ENCODE measurements at regions not wholly inside any gene's neighbourhood (a gene's known extent, or its start where the extent isn't known, plus 50 kb on each side); places are given as distances from the start of the nearest gene placed in this dataset.

DNA sequence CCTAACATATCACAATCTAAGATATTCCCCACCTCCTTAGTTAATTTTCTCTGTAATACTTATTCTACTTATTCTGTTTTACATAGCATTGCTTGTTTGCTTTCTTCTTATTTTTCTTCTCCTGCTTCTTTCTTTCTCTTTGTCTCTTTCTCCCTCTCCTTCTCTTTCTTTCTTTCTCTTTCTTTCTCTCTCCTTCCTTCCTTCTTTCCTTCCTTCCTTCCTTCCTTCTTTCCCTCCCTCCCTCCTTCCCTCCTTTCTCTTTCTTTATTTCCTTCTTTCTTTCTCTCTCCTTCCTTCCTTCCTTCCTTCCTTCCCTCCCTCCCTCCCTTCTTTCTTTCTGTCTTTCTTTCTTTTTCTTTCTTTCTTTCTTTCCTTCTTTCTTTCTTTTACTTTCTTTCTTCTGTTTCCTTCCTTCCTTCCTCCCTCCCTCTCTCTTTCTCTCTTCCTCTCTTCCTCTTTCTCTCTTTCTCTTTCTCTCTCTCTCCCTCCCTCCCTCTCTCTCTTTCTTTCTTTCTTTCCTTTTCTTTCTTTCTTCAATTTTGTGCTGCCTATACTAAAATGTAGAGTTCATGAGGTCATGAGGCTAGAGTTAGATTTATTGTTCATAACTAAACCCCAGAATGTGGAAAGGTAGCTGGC is 445.4 kb downstream of the GATA3 start:
- Histone ChIP-seq H3K27me3 (ENCODE audit: control insufficient read depth, insufficient read depth, low read length) (peaks cover 8% of the 10 kb centered on the region), H3K4me1 (ENCODE audit: control insufficient read depth, insufficient read depth, low read length, poor library complexity, severe bottlenecking) (no peaks in the 10 kb centered on the region), H3K9me3 (ENCODE audit: control insufficient read depth in 2 of 2, low read length in 2 of 2) (no peaks in the 10 kb centered on the region), H3K4me3 (ENCODE audit: low read depth, low read length) (no peak overlapping the region), H3K36me3 (ENCODE audit: control insufficient read depth, insufficient read depth, low read length) (no peaks in the 10 kb centered on the region), H3K27ac (ENCODE audit: insufficient read depth, low read length, poor library complexity, severe bottlenecking) (no peak overlapping the region)
- DNase-seq: no peak
- no peaks in the 10 kb centered on the region for H3K36me3 Mint-ChIP-seq
- peaks cover 0 to 2% (median 0%) of the 10 kb centered on the region in 4 donors for H3K4me1 Mint-ChIP-seq
- no peak overlapping the region for H3K4me3 Mint-ChIP-seq
- H3K27ac Mint-ChIP-seq: no peak overlapping the region
- H3K9me3 Mint-ChIP-seq: no peaks in the 10 kb centered on the region
- no peak for ATAC-seq (ENCODE audit: low read depth in 2 of 2)
- peaks cover 29% of the 10 kb centered on the region for H3K27me3 Mint-ChIP-seq

DNA sequence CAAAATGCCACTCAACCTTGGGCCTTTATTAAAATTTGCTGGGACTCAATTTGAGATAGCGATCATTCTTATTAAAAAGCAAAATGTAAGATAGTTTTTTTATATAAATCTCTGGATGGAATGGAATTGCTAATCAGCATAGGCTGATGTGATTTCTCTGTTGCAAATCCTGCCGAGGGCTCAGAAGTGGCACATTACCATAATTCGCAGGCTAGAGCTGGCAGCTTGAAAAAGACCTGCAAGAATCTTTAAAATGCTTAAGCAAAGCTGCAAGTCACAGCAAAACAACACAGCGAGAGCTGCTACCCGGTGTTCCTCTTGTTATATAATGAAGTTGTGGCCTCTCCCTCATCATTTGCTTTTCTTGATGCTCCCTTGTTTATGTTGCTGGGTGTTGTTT is 448.1 kb downstream of the GATA3 start:
- ATAC-seq (ENCODE audit: low read depth in 2 of 2) (no peak), DNase-seq (no peak)
- Histone ChIP-seq H3K4me1 (ENCODE audit: control insufficient read depth, insufficient read depth, low read length, poor library complexity, severe bottlenecking) (no peaks in the 10 kb centered on the region), H3K4me3 (ENCODE audit: low read depth, low read length) (no peak overlapping the region), H3K27ac (ENCODE audit: insufficient read depth, low read length, poor library complexity, severe bottlenecking) (no peak overlapping the region), H3K36me3 (ENCODE audit: control insufficient read depth, insufficient read depth, low read length) (no peaks in the 10 kb centered on the region), H3K9me3 (ENCODE audit: control insufficient read depth in 2 of 2, low read length in 2 of 2) (no peaks in the 10 kb centered on the region), H3K27me3 (ENCODE audit: control insufficient read depth, insufficient read depth, low read length) (peaks cover 8% of the 10 kb centered on the region)
- Mint-ChIP-seq H3K4me3 (no peak overlapping the region), H3K9me3 (no peaks in the 10 kb centered on the region), H3K27ac (no peak overlapping the region), H3K36me3 (no peaks in the 10 kb centered on the region), H3K27me3 (peaks cover 37% of the 10 kb centered on the region), H3K4me1 (peaks cover 0 to 2% (median 0%) of the 10 kb centered on the region in 4 donors)

DNA sequence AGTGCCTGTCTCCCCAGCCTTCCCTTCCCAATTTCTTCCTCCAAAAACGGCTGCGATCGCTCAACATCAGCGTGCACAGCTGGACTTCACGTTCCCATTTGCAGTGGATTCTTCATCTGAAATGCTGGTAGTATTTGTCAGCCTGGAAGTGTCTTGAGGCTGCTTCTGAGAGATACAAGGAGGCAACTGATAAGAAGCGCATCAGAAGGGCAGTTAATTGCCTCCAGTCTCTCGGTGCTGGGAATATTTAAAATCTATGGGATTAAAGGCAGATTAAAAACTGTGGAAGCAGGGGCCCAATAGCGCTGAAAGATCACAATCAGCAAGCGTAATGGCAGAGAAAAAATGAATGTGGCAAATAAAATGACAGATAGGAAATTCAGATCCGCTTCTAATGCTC is 450.0 kb downstream of the GATA3 start:
- no peak overlapping the region for H3K4me3 Mint-ChIP-seq
- peaks cover 0 to 2% (median 0%) of the 10 kb centered on the region in 4 donors for H3K4me1 Mint-ChIP-seq
- no peaks in the 10 kb centered on the region for H3K9me3 Mint-ChIP-seq
- H3K27me3 ChIP-seq (ENCODE audit: control insufficient read depth, insufficient read depth, low read length): no peaks in the 10 kb centered on the region
- no peak overlapping the region for H3K27ac ChIP-seq (ENCODE audit: insufficient read depth, low read length, poor library complexity, severe bottlenecking)
- no peaks in the 10 kb centered on the region for H3K4me1 ChIP-seq (ENCODE audit: control insufficient read depth, insufficient read depth, low read length, poor library complexity, severe bottlenecking)
- no peaks in the 10 kb centered on the region for H3K36me3 ChIP-seq (ENCODE audit: control insufficient read depth, insufficient read depth, low read length)
- H3K36me3 Mint-ChIP-seq: no peaks in the 10 kb centered on the region
- no peak overlapping the region for H3K27ac Mint-ChIP-seq
- ATAC-seq (ENCODE audit: low read depth in 2 of 2): no peak
- no peaks in the 10 kb centered on the region for H3K9me3 ChIP-seq (ENCODE audit: control insufficient read depth in 2 of 2, low read length in 2 of 2)
- H3K27me3 Mint-ChIP-seq: peaks cover 36% of the 10 kb centered on the region
- no peak for DNase-seq
- no peak overlapping the region for H3K4me3 ChIP-seq (ENCODE audit: low read depth, low read length)

DNA sequence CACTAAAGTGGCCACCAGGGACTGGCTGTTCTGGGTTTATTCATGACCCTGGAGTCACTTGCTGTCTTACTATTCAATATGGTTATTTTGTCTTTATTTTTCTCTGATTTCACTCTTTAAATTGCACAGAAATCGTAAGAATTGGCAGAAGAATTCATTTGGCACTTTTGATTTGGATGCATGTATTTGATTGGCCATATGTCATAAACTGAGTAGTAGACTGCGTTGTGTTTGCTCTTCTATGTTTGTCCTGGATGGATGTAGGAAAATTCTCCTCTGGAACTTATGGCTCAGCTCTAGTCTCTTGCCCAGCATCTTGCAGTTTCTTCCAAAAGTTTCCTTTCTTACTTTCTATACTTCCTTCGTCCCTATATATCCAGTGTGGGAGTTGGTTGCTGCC is 452.7 kb downstream of the GATA3 start:
- no peak for DNase-seq
- H3K36me3 Mint-ChIP-seq: no peaks in the 10 kb centered on the region

DNA sequence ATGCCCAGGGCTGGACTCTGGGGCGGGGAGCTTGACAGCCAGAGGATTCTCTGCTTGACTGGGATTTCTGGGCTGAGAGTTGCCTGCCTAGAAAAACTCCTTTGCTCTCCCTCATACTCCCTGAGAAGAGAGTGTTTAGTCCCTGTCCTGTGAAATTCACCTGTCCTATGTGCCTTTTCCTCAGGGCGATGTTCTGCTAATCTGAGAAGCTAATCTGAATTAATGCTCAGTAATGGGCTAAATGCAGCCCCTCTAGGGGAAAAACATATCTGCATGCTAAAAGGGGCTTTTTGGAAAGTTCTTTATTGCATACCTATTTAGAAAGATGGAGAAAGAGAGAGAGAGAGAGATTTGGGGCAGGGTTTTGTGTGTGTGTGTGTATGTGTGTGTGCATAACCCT is 454.4 kb downstream of the GATA3 start:
- Histone ChIP-seq H3K9me3 (ENCODE audit: control insufficient read depth in 2 of 2, low read length in 2 of 2) (no peaks in the 10 kb centered on the region), H3K27me3 (ENCODE audit: control insufficient read depth, insufficient read depth, low read length) (peaks cover 4% of the 10 kb centered on the region), H3K27ac (ENCODE audit: insufficient read depth, low read length, poor library complexity, severe bottlenecking) (no peak overlapping the region), H3K4me3 (ENCODE audit: low read depth, low read length) (no peak overlapping the region), H3K36me3 (ENCODE audit: control insufficient read depth, insufficient read depth, low read length) (no peaks in the 10 kb centered on the region), H3K4me1 (ENCODE audit: control insufficient read depth, insufficient read depth, low read length, poor library complexity, severe bottlenecking) (no peaks in the 10 kb centered on the region)
- Mint-ChIP-seq H3K4me3 (no peak overlapping the region), H3K27me3 (peaks cover 35% of the 10 kb centered on the region), H3K36me3 (no peaks in the 10 kb centered on the region), H3K9me3 (no peaks in the 10 kb centered on the region), H3K27ac (no peak overlapping the region), H3K4me1 (no peaks in the 10 kb centered on the region)
- DNase-seq: no peak
- ATAC-seq (ENCODE audit: low read depth in 2 of 2): no peak

More for the DNA sequence above, 452.7 kb downstream of the GATA3 start:
- H3K4me1 ChIP-seq (ENCODE audit: control insufficient read depth, insufficient read depth, low read length, poor library complexity, severe bottlenecking): no peaks in the 10 kb centered on the region
- H3K27ac ChIP-seq (ENCODE audit: insufficient read depth, low read length, poor library complexity, severe bottlenecking): no peak overlapping the region
- H3K36me3 ChIP-seq (ENCODE audit: control insufficient read depth, insufficient read depth, low read length): no peaks in the 10 kb centered on the region
- H3K27me3 ChIP-seq (ENCODE audit: control insufficient read depth, insufficient read depth, low read length): peaks cover 4% of the 10 kb centered on the region
- no peaks in the 10 kb centered on the region for H3K4me1 Mint-ChIP-seq
- H3K9me3 Mint-ChIP-seq: no peaks in the 10 kb centered on the region
- no peak for ATAC-seq (ENCODE audit: low read depth in 2 of 2)
- no peaks in the 10 kb centered on the region for H3K9me3 ChIP-seq (ENCODE audit: control insufficient read depth in 2 of 2, low read length in 2 of 2)
- no peak overlapping the region for H3K4me3 Mint-ChIP-seq
- H3K4me3 ChIP-seq (ENCODE audit: low read depth, low read length): no peak overlapping the region
- H3K27me3 Mint-ChIP-seq: peaks cover 43% of the 10 kb centered on the region
- no peak overlapping the region for H3K27ac Mint-ChIP-seq

DNA sequence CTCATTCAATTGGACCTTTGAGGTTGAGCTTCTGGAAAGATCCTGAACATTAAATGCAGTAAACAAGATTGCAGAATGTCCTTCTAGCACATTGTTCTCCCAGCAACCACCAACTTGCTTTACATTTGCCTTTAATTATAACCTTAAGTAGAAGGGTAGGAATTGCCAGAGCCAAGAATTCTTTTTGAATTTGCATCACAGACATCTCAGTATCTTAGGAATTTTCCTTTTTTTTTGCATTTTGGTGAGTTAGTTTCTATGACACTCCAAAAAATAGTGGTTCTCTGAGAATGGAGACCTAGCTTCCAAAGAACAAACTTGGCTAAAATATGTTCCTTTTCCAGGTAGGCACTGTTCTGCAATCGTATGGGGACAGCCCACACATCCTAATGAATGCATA is 456.0 kb downstream of the GATA3 start:
- H3K27me3 ChIP-seq (ENCODE audit: control insufficient read depth, insufficient read depth, low read length): peaks cover 4% of the 10 kb centered on the region
- H3K9me3 Mint-ChIP-seq: no peaks in the 10 kb centered on the region
- H3K4me3 Mint-ChIP-seq: no peak overlapping the region
- no peak overlapping the region for H3K27ac Mint-ChIP-seq
- no peak overlapping the region for H3K27ac ChIP-seq (ENCODE audit: insufficient read depth, low read length, poor library complexity, severe bottlenecking)
- no peak overlapping the region for H3K4me3 ChIP-seq (ENCODE audit: low read depth, low read length)
- no peaks in the 10 kb centered on the region for H3K36me3 ChIP-seq (ENCODE audit: control insufficient read depth, insufficient read depth, low read length)
- no peak for ATAC-seq (ENCODE audit: low read depth in 2 of 2)
- no peaks in the 10 kb centered on the region for H3K4me1 Mint-ChIP-seq
- H3K9me3 ChIP-seq (ENCODE audit: control insufficient read depth in 2 of 2, low read length in 2 of 2): no peaks in the 10 kb centered on the region
- no peaks in the 10 kb centered on the region for H3K36me3 Mint-ChIP-seq
- peaks cover 29% of the 10 kb centered on the region for H3K27me3 Mint-ChIP-seq
- DNase-seq: no peak
- no peaks in the 10 kb centered on the region for H3K4me1 ChIP-seq (ENCODE audit: control insufficient read depth, insufficient read depth, low read length, poor library complexity, severe bottlenecking)

DNA sequence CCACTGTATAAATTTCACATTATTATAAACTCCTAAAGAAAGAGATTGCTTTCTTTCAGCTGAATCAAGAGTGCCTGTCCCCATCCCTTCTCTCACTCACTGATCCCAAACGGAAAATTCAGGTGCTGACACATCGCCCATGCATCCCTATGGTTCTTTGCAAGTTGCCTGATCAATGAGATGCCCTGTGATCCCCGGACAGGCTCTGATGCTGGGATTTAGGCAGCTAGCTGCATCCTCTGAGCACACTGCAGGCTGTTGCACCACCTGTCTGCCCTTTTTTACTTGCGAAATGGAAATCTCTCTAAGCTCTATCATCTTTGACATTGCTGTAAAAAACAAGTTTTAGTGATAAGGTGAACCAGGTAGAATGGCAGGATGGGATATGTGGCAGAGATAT is 456.5 kb downstream of the GATA3 start:
- H3K36me3 ChIP-seq (ENCODE audit: control insufficient read depth, insufficient read depth, low read length): no peaks in the 10 kb centered on the region
- H3K4me3 ChIP-seq (ENCODE audit: low read depth, low read length): no peak overlapping the region
- no peak for DNase-seq
- ATAC-seq (ENCODE audit: low read depth in 2 of 2): no peak
- no peak overlapping the region for H3K27ac Mint-ChIP-seq
- no peaks in the 10 kb centered on the region for H3K36me3 Mint-ChIP-seq
- no peaks in the 10 kb centered on the region for H3K9me3 ChIP-seq (ENCODE audit: control insufficient read depth in 2 of 2, low read length in 2 of 2)
- H3K4me1 ChIP-seq (ENCODE audit: control insufficient read depth, insufficient read depth, low read length, poor library complexity, severe bottlenecking): no peaks in the 10 kb centered on the region
- peaks cover 4% of the 10 kb centered on the region for H3K27me3 ChIP-seq (ENCODE audit: control insufficient read depth, insufficient read depth, low read length)
- peaks cover 33% of the 10 kb centered on the region for H3K27me3 Mint-ChIP-seq
- no peak overlapping the region for H3K27ac ChIP-seq (ENCODE audit: insufficient read depth, low read length, poor library complexity, severe bottlenecking)
- no peaks in the 10 kb centered on the region for H3K4me1 Mint-ChIP-seq
- no peaks in the 10 kb centered on the region for H3K9me3 Mint-ChIP-seq
- no peak overlapping the region for H3K4me3 Mint-ChIP-seq
